ENCODE measurements at regions not wholly inside any gene's neighbourhood (a gene's known extent, or its start where the extent isn't known, plus 50 kb on each side); places are given as distances from the start of the nearest gene placed in this dataset.

- DNase-seq, result no peak
Observed at GRCh38 chr1:56304975-56305374, 274.4 kb downstream of the PLPP3 start.

GRCh38 chr1:56303805-56304204, 275.6 kb downstream of the PLPP3 start:
- no peak for DNase-seq

GRCh38 chr1:56302878-56303277, 276.5 kb downstream of the PLPP3 start:
- no peak for DNase-seq

- no peak for DNase-seq
Observed at GRCh38 chr1:56301791-56302190, 277.6 kb downstream of the PLPP3 start.

- no peak for DNase-seq
Observed at GRCh38 chr1:56300836-56301235, 278.5 kb downstream of the PLPP3 start.

GRCh38 chr1:56298866-56299265, 280.5 kb downstream of the PLPP3 start:
- no peak for DNase-seq

GRCh38 chr1:56297904-56298303, 281.5 kb downstream of the PLPP3 start:
- no peak for DNase-seq

GRCh38 chr1:56297208-56297607, 282.2 kb downstream of the PLPP3 start:
- DNase-seq, result no peak

- DNase-seq, result no peak
Observed at GRCh38 chr1:56295949-56296929, 283.1 kb downstream of the PLPP3 start.

- no peak for DNase-seq
Observed at GRCh38 chr1:56291374-56291919, 287.9 kb downstream of the PLPP3 start.

GRCh38 chr1:56289260-56289659, 290.1 kb downstream of the PLPP3 start:
- no peak for DNase-seq

- no peak for DNase-seq
Observed at GRCh38 chr1:56287721-56288120, 291.6 kb downstream of the PLPP3 start.

- DNase-seq, result no peak
Observed at GRCh38 chr1:56286956-56287355, 292.4 kb downstream of the PLPP3 start.

GRCh38 chr1:56286506-56286905, 292.9 kb downstream of the PLPP3 start:
- DNase-seq, result no peak

GRCh38 chr1:56285554-56286402, 293.6 kb downstream of the PLPP3 start:
- no peak for DNase-seq

GRCh38 chr1:56284928-56285327, 294.4 kb downstream of the PLPP3 start:
- DNase-seq, result no peak

GRCh38 chr1:56278061-56278460, 301.3 kb downstream of the PLPP3 start:
- DNase-seq, result no peak

GRCh38 chr1:56268519-56269140, 310.7 kb downstream of the PLPP3 start:
- no peak for DNase-seq

- no peak for DNase-seq
Observed at GRCh38 chr1:56267611-56268010, 311.8 kb downstream of the PLPP3 start.

- no peak for DNase-seq
Observed at GRCh38 chr1:56266359-56266758, 313.0 kb downstream of the PLPP3 start.

- DNase-seq, result no peak
Observed at GRCh38 chr1:56265216-56265615, 314.1 kb downstream of the PLPP3 start.

- no peak for DNase-seq
Observed at GRCh38 chr1:56263908-56264307, 315.5 kb downstream of the PLPP3 start.

GRCh38 chr1:56258371-56258770, 321.0 kb downstream of the PLPP3 start:
- DNase-seq, result no peak
